GM23248 (cell line): ENCODE measurements at regions not wholly inside any gene's neighbourhood (a gene's known extent, or its start where the extent isn't known, plus 50 kb on each side); places are given as distances from the start of the nearest gene placed in this dataset.

Experiments used
- EZH2 ChIP-seq: fragments of 200-600 bp; sonication (generic); IDR thresholded peaks from 2 replicates; pipeline ENCODE4 v1.6.1; 2018; ENCODE audit warnings: antibody characterized with exemption, mild to moderate bottlenecking; ENCODE audit not compliant: insufficient read depth, poor library complexity, severe bottlenecking
- EZH2phosphoT487 ChIP-seq: fragments of 200-600 bp; sonication (generic); IDR thresholded peaks from 2 replicates; pipeline ENCODE4 v1.6.1; 2018; ENCODE audit warnings: antibody characterized with exemption, moderate library complexity, mild to moderate bottlenecking, low read depth; ENCODE audit not compliant: insufficient read depth

DNA sequence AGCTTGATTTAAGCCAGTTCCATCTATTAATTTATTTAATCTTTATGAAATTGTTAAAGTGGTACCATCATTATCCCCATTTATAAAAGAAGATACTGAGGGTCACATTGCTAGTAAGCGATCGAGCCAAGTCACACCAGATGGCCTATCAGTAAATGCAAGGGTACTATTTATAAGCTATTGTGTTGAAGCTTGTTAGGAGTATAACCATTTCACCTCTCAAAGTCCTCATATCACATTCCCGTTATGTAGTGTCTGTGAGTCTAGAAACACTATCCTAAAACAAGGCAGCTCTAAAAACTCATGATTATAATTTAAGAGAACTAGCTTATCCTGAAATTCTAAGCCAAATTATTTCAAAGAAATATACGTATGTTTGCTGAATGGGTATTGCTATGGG is 1161.8 kb downstream of the EFNA5 start:
- TF ChIP-seq EZH2, result no peak
- TF ChIP-seq EZH2phosphoT487, result no peak
